HEK293T (cell line): ENCODE measurements at regions not wholly inside any gene's neighbourhood (a gene's known extent, or its start where the extent isn't known, plus 50 kb on each side); places are given as distances from the start of the nearest gene placed in this dataset.
"Not testable (repeated sequence)": the region's sequence is repeated elsewhere in the genome, so short reads cannot be mapped to it uniquely, and the experiment has no call there.

ENCODE experiments used
- ARNT ChIP-seq: fragments of 450-650 bp; IDR thresholded peaks from 2 replicates; pipeline ENCODE4 v1.6.1; 2017; ENCODE audit warnings: mild to moderate bottlenecking
- BHLHE40 ChIP-seq: fragments of 450-650 bp; IDR thresholded peaks from 2 replicates; pipeline ENCODE4 v1.6.1; 2016; ENCODE audit warnings: mild to moderate bottlenecking, moderate library complexity, borderline replicate concordance
- CTBP1 ChIP-seq: fragments of 450-650 bp; IDR thresholded peaks from 2 replicates; pipeline ENCODE4 v1.6.1; 2016; ENCODE audit warnings: borderline replicate concordance
- FOXM1 ChIP-seq: fragments of 450-650 bp; IDR thresholded peaks from 2 replicates; pipeline ENCODE4 v1.6.1; 2017; ENCODE audit warnings: mild to moderate bottlenecking, borderline replicate concordance
- HDGF ChIP-seq: fragments of 450-650 bp; IDR thresholded peaks from 2 replicates; pipeline ENCODE4 v1.6.1; 2017; ENCODE audit warnings: antibody characterized with exemption, borderline replicate concordance
- NFRKB ChIP-seq: fragments of 450-650 bp; IDR thresholded peaks from 2 replicates; pipeline ENCODE4 v1.6.1; 2016; ENCODE audit warnings: mild to moderate bottlenecking, moderate library complexity
- SP1 ChIP-seq: fragments of 450-650 bp; IDR thresholded peaks from 2 replicates; pipeline ENCODE4 v1.6.1; 2017
- SUZ12 ChIP-seq: fragments of 450-650 bp; IDR thresholded peaks from 2 replicates; pipeline ENCODE4 v1.6.1; 2016; ENCODE audit warnings: mild to moderate bottlenecking
- ZNF384 ChIP-seq: fragments of 450-650 bp; IDR thresholded peaks from 2 replicates; pipeline ENCODE4 v1.6.1; 2016

DNA sequence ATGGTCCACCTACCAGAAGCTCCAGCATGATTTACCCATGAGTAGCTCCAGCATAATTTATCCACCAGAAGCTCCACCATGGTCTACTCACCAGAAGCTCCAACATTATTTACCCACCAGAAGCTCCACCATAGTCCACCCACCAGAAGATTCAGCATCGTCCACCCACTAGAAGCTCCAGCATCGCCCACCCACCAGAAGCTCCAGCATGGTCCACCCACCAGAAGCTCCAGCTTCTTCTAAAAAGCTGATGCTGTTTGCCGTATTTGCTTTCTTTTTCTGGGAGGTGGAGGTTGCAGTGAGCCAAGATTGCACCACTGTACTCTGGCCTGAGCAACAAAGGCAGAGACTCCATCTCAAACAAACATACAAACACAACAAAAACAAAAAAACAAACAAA is 136.2 kb upstream of the TPTE start:
- TF ChIP-seq SP1, ARNT, ZNF384, NFRKB, HDGF, BHLHE40, SUZ12, CTBP1, FOXM1: not testable (repeated sequence)
